A549 (cell line): ENCODE measurements at regions not wholly inside any gene's neighbourhood (a gene's known extent, or its start where the extent isn't known, plus 50 kb on each side); places are given as distances from the start of the nearest gene placed in this dataset.

ENCODE experiments used
- ATAC-seq, 2 experiments: fragments of 200-7000 bp in 1 of 2; fragments of >200 bp in 1 of 2; cut with Nextera tagmentation in 1 of 2; cut with Tn5 transposase in 1 of 2; 3 replicates each; pipeline versions ENCODE4 v1.8.0 to v1.9.1; 2018 to 2020; ENCODE audit warnings: mild to moderate bottlenecking in 1 of 2, moderate library complexity in 1 of 2
- CTCF ChIA-PET: fragments of 300-600 bp; sonication (Branson Sonifier 250); formaldehyde crosslinking; extraction: SDS; loops from one replicate; lab custom pipeline; 2021; ENCODE audit warnings: antibody characterized with exemption, inconsistent platforms; lab: Yijun Ruan, JAX
- POLR2A ChIA-PET: fragments of 350-600 bp; formaldehyde crosslinking; extraction: SDS; loops from one replicate; lab custom pipeline; 2021; ENCODE audit warnings: antibody characterized with exemption, inconsistent platforms; lab: Yijun Ruan, JAX
- DNase-seq, 2 experiments: peaks; one replicate each; pipeline versions ENCODE4 v3.0.0 to v3.0.0-alpha.2; 2011 to 2016; ENCODE audit warnings: low read depth in 1 of 2, low spot score in 1 of 2
- FAIRE-seq: peaks from 2 replicates; lab custom pipeline; 2011; peaks lifted over from hg19 to GRCh38; lab: Jason Lieb, UNC
- H3K27ac ChIP-seq, 2 experiments: fragments of >200 bp; sonication (Bioruptor Twin); formaldehyde crosslinking; 3 replicates each; pipeline ENCODE4 v1.5.1; 2016 to 2017
- H3K4me1 ChIP-seq: fragments of >200 bp; sonication (Bioruptor Twin); formaldehyde crosslinking; 3 replicates; pipeline ENCODE4 v1.6.1; 2016
- H3K4me2 ChIP-seq: fragments of >200 bp; sonication (Bioruptor Twin); formaldehyde crosslinking; 3 replicates; pipeline ENCODE4 v1.6.1; 2016
- H3K4me3 ChIP-seq: fragments of >200 bp; sonication (Bioruptor Twin); formaldehyde crosslinking; 3 replicates; pipeline ENCODE4 v1.5.1; 2016
- H3K9me3 ChIP-seq: fragments of >200 bp; sonication (Bioruptor Twin); formaldehyde crosslinking; 3 replicates; pipeline ENCODE4 v1.6.1; 2016
- BHLHE40 ChIP-seq: IDR thresholded peaks from 2 replicates; pipeline ENCODE4 v1.6.1; 2012; ENCODE audit warnings: low read depth, low read length, inconsistent platforms
- CBX8 ChIP-seq: fragments of 200-600 bp; sonication (generic); IDR thresholded peaks from 2 replicates; pipeline ENCODE4 v1.6.1; 2016
- CEBPB ChIP-seq, 2 experiments: fragments of >200 bp in 1 of 2; sonication (Bioruptor Twin) in 1 of 2; formaldehyde crosslinking in 1 of 2; IDR thresholded peaks; 2 replicates each; pipeline ENCODE4 v1.6.1; 2012 to 2016
- CHD2 ChIP-seq: fragments of 150-350 bp; IDR thresholded peaks from 2 replicates; pipeline ENCODE4 v1.6.1; 2014; ENCODE audit warnings: low read length; ENCODE audit not compliant: partially characterized antibody
- E2F6 ChIP-seq: IDR thresholded peaks from 2 replicates; pipeline ENCODE4 v1.6.1; 2012; ENCODE audit warnings: low read depth, borderline replicate concordance
- EHF ChIP-seq: fragments of 250-450 bp; sonication (Bioruptor Pico); IDR thresholded peaks from 2 replicates; pipeline ENCODE4 v1.5.0; 2020; ENCODE audit warnings: mild to moderate bottlenecking
- ELK1 ChIP-seq: fragments of 150-350 bp; IDR thresholded peaks from 2 replicates; pipeline ENCODE4 v1.6.1; 2014; ENCODE audit warnings: low read depth, mild to moderate bottlenecking, low read length
- EP300 ChIP-seq, 2 experiments: fragments of >200 bp; sonication (Bioruptor Twin); formaldehyde crosslinking; IDR thresholded peaks; 2 replicates in 1 of 2; 3 replicates in 1 of 2; pipeline ENCODE4 v1.6.1; 2016 to 2017
- FOSL2 ChIP-seq, 2 experiments: fragments of 450-650 bp in 1 of 2; fragments of >200 bp in 1 of 2; sonication (Bioruptor Twin) in 1 of 2; formaldehyde crosslinking; IDR thresholded peaks; 2 replicates each; pipeline versions ENCODE4 v1.5.0 to v1.6.1; 2016 to 2020; ENCODE audit warnings: mild to moderate bottlenecking in 1 of 2, moderate library complexity in 1 of 2
- HOXA7 ChIP-seq: fragments of 250-450 bp; sonication (Bioruptor Pico); IDR thresholded peaks from 2 replicates; pipeline ENCODE4 v1.5.0; 2020; ENCODE audit warnings: mild to moderate bottlenecking, moderate library complexity
- HOXB13 ChIP-seq: fragments of 250-450 bp; sonication (Bioruptor Pico); IDR thresholded peaks from 2 replicates; pipeline ENCODE4 v1.5.0; 2020; ENCODE audit warnings: low read depth, mild to moderate bottlenecking, moderate library complexity
- KDM1A ChIP-seq: fragments of 200-600 bp; sonication (generic); IDR thresholded peaks from 2 replicates; pipeline ENCODE4 v1.6.1; 2016; ENCODE audit warnings: low read depth, mild to moderate bottlenecking
- MAX ChIP-seq: IDR thresholded peaks from 2 replicates; pipeline ENCODE4 v1.6.1; 2012
- MYC ChIP-seq: IDR thresholded peaks from 2 replicates; pipeline ENCODE4 v1.6.1; 2012; ENCODE audit warnings: mild to moderate bottlenecking, inconsistent platforms, low read length, improper control_type of control experiment, borderline replicate concordance
- NFE2L2 ChIP-seq: fragments of 150-350 bp; conservative IDR thresholded peaks from 2 replicates; pipeline ENCODE4 v1.6.1; 2014; ENCODE audit warnings: low read length
- NR3C1 ChIP-seq: fragments of >200 bp; sonication (Bioruptor Twin); formaldehyde crosslinking; IDR thresholded peaks from 3 replicates; pipeline ENCODE4 v1.6.1; 2017
- PHF8 ChIP-seq: fragments of 200-600 bp; sonication (generic); IDR thresholded peaks from 2 replicates; pipeline ENCODE4 v1.6.1; 2016; ENCODE audit warnings: low read depth, mild to moderate bottlenecking, antibody characterized with exemption, moderate library complexity, borderline replicate concordance
- POLR2A ChIP-seq: IDR thresholded peaks from 2 replicates; pipeline ENCODE4 v1.6.1; 2012; ENCODE audit warnings: mild to moderate bottlenecking, low read length
- RAD21 ChIP-seq, 2 experiments: fragments of >200 bp in 1 of 2; sonication (Bioruptor Twin) in 1 of 2; formaldehyde crosslinking in 1 of 2; IDR thresholded peaks in 1 of 2; conservative IDR thresholded peaks in 1 of 2; 2 replicates in 1 of 2; 3 replicates in 1 of 2; pipeline ENCODE4 v1.6.1; 2012 to 2018; ENCODE audit warnings: inconsistent platforms in 1 of 2
- RARB ChIP-seq: fragments of 250-450 bp; sonication (Bioruptor Pico); IDR thresholded peaks from 2 replicates; pipeline ENCODE4 v1.8.0; 2021; ENCODE audit warnings: mild to moderate bottlenecking, moderate library complexity
- RCOR1 ChIP-seq: fragments of 150-350 bp; IDR thresholded peaks from 2 replicates; pipeline ENCODE4 v1.6.1; 2014; ENCODE audit warnings: antibody characterized with exemption, low read length, low read depth
- REST ChIP-seq: fragments of 200-600 bp; sonication (generic); IDR thresholded peaks from 2 replicates; pipeline ENCODE4 v1.6.1; 2016; ENCODE audit warnings: antibody characterized with exemption, mild to moderate bottlenecking, moderate library complexity
- RFX5 ChIP-seq: fragments of 450-650 bp; IDR thresholded peaks from 2 replicates; pipeline ENCODE4 v1.7.1; 2014; ENCODE audit warnings: antibody characterized with exemption, mild to moderate bottlenecking, moderate library complexity
- SREBF2 ChIP-seq: fragments of 450-650 bp; IDR thresholded peaks from 2 replicates; pipeline ENCODE4 v1.6.1; 2014; ENCODE audit warnings: mild to moderate bottlenecking, moderate library complexity
- TP53 ChIP-seq: fragments of 250-450 bp; sonication (Bioruptor Pico); IDR thresholded peaks from 2 replicates; pipeline ENCODE4 v1.5.0; 2021; ENCODE audit warnings: mild to moderate bottlenecking, moderate library complexity
- ZC3H11A ChIP-seq: fragments of 450-650 bp; IDR thresholded peaks from 2 replicates; pipeline ENCODE4 v1.6.1; 2014; ENCODE audit warnings: antibody characterized with exemption, mild to moderate bottlenecking
- ZFP36 ChIP-seq: fragments of 450-650 bp; IDR thresholded peaks from 2 replicates; pipeline ENCODE4 v1.6.1; 2014; ENCODE audit warnings: borderline replicate concordance; ENCODE audit not compliant: partially characterized antibody
- WGBS: methylation state at CpG from one replicate; pipeline ENCODE4 v1.1.6; 2017; ENCODE audit errors: missing lambda C conversion rate; 5-methylcytosine and 5-hydroxymethylcytosine counted together
- TF ChIP-seq, protein P1 (sequence below): fragments of 250-450 bp; sonication (Bioruptor Pico); IDR thresholded peaks from 2 replicates; pipeline ENCODE4 v1.5.0; 2021; ENCODE audit warnings: mild to moderate bottlenecking, moderate library complexity, borderline replicate concordance
- TF ChIP-seq, protein P2 (sequence below): IDR thresholded peaks from 2 replicates; pipeline ENCODE4 v1.6.1; 2012
- TF ChIP-seq, protein P3 (sequence below): fragments of >200 bp; sonication (Bioruptor Twin); formaldehyde crosslinking; IDR thresholded peaks from 3 replicates; pipeline ENCODE4 v1.5.1; 2016

GRCh38 chr3:43906849-43907507, 216.2 kb downstream of the ABHD5 start:
- Histone ChIP-seq H3K4me3 (no peak overlapping the region), H3K4me2 (no peak overlapping the region), H3K4me1 (no peaks in the 10 kb centered on the region), H3K9me3 (no peaks in the 10 kb centered on the region), H3K27ac (no peak overlapping the region)
- POLR2A ChIA-PET: no interaction called here
- ATAC-seq (no peak), DNase-seq (no peak), FAIRE-seq (no peak)
- TF ChIP-seq KDM1A (no peak), RFX5 (no peak), ZFP36 (no peak), TP53 (no peak), NR3C1 (no peak), NFE2L2 (no peak), MYC (no peak), CBX8 (no peak), E2F6 (no peak), EHF (CRISPR knock-in tag) (no peak), REST (no peak), PHF8 (no peak), EP300 (IDR thresholded peaks at IDR 0.05) (no peak), MAX (no peak), HOXB13 (CRISPR knock-in tag) (no peak), RCOR1 (no peak), CHD2 (no peak)
- TF ChIP-seq, protein P1, sequence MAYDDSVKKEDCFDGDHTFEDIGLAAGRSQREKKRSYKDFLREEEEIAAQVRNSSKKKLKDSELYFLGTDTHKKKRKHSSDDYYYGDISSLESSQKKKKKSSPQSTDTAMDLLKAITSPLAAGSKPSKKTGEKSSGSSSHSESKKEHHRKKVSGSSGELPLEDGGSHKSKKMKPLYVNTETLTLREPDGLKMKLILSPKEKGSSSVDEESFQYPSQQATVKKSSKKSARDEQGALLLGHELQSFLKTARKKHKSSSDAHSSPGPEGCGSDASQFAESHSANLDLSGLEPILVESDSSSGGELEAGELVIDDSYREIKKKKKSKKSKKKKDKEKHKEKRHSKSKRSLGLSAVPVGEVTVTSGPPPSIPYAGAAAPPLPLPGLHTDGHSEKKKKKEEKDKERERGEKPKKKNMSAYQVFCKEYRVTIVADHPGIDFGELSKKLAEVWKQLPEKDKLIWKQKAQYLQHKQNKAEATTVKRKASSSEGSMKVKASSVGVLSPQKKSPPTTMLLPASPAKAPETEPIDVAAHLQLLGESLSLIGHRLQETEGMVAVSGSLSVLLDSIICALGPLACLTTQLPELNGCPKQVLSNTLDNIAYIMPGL: no peak
- TF ChIP-seq, protein P2, sequence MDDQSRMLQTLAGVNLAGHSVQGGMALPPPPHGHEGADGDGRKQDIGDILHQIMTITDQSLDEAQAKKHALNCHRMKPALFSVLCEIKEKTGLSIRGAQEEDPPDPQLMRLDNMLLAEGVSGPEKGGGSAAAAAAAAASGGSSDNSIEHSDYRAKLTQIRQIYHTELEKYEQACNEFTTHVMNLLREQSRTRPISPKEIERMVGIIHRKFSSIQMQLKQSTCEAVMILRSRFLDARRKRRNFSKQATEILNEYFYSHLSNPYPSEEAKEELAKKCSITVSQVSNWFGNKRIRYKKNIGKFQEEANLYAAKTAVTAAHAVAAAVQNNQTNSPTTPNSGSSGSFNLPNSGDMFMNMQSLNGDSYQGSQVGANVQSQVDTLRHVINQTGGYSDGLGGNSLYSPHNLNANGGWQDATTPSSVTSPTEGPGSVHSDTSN: no peak
- CTCF ChIA-PET: no interaction called here
- 74% methylated on average over 8 of the region's 8 CpGs for WGBS

- ChIA-PET POLR2A (no interaction called here), CTCF (no interaction called here)
- no peak overlapping the region for H3K27ac ChIP-seq
- no peaks in the 10 kb centered on the region for H3K4me1 ChIP-seq
- ATAC-seq: no peak
- WGBS: 71% methylated on average over 1 of the region's 1 CpG
- no peaks in the 10 kb centered on the region for H3K9me3 ChIP-seq
- no peak overlapping the region for H3K4me3 ChIP-seq
- no peak for DNase-seq
- FAIRE-seq: no peak
- H3K4me2 ChIP-seq: no peak overlapping the region
- TF ChIP-seq ELK1 (no peak), HOXA7 (CRISPR knock-in tag) (no peak), BHLHE40 (no peak), RARB (no peak), SREBF2 (no peak), MYC (no peak), RAD21 (conservative IDR thresholded peaks at IDR 0.05 in 1 of 2, IDR thresholded peaks at IDR 0.05 in 1 of 2) (no peak), EP300 (IDR thresholded peaks at IDR 0.05) (no peak), CEBPB (IDR thresholded peaks at IDR 0.05) (no peak), ZC3H11A (no peak), POLR2A (no peak), FOSL2 (IDR thresholded peaks at IDR 0.05) (no peak), FOSL2 (CRISPR knock-in tag; IDR thresholded peaks at IDR 0.05) (no peak)
- TF ChIP-seq, protein P3, sequence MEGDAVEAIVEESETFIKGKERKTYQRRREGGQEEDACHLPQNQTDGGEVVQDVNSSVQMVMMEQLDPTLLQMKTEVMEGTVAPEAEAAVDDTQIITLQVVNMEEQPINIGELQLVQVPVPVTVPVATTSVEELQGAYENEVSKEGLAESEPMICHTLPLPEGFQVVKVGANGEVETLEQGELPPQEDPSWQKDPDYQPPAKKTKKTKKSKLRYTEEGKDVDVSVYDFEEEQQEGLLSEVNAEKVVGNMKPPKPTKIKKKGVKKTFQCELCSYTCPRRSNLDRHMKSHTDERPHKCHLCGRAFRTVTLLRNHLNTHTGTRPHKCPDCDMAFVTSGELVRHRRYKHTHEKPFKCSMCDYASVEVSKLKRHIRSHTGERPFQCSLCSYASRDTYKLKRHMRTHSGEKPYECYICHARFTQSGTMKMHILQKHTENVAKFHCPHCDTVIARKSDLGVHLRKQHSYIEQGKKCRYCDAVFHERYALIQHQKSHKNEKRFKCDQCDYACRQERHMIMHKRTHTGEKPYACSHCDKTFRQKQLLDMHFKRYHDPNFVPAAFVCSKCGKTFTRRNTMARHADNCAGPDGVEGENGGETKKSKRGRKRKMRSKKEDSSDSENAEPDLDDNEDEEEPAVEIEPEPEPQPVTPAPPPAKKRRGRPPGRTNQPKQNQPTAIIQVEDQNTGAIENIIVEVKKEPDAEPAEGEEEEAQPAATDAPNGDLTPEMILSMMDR: no peak
Observed at GRCh38 chr3:43907508-43907858, 216.7 kb downstream of the ABHD5 start.
